Cardiac muscle cell (in vitro differentiated cells and primary cell): ENCODE measurements at regions not wholly inside any gene's neighbourhood (a gene's known extent, or its start where the extent isn't known, plus 50 kb on each side); places are given as distances from the start of the nearest gene placed in this dataset.

Source experiments
- DNase-seq, 2 donors: peaks; one replicate each; pipeline versions ENCODE4 v3.0.0 to v3.0.0-alpha.2; 2010 to 2017; ENCODE audit warnings: low read depth in 1 of 2, low spot score in 1 of 2
- H3K27ac ChIP-seq: fragments of 200-600 bp; sonication (generic); 2 replicates; pipeline ENCODE4 v1.5.1; 2016
- H3K27me3 ChIP-seq: fragments of 200-600 bp; sonication (generic); 2 replicates; pipeline ENCODE4 v1.6.0; 2016; ENCODE audit warnings: control low read depth
- H3K36me3 ChIP-seq: fragments of 200-600 bp; sonication (generic); 2 replicates; pipeline ENCODE4 v1.5.1; 2016; ENCODE audit warnings: control low read depth
- H3K4me1 ChIP-seq: fragments of 200-600 bp; sonication (generic); 2 replicates; pipeline ENCODE4 v1.8.1; 2017; ENCODE audit warnings: low read depth, mild to moderate bottlenecking, mixed run types
- H3K4me3 ChIP-seq: fragments of 200-600 bp; sonication (generic); 2 replicates; pipeline ENCODE4 v1.5.1; 2016; ENCODE audit warnings: mild to moderate bottlenecking
- H3K9me3 ChIP-seq: fragments of 200-600 bp; sonication (generic); 2 replicates; pipeline ENCODE4 v1.5.1; 2017; ENCODE audit warnings: low read depth, mild to moderate bottlenecking, control low read depth
- CTCF ChIP-seq: IDR thresholded peaks from 2 replicates; pipeline ENCODE4 v1.5.1; 2012; ENCODE audit warnings: low read depth, mild to moderate bottlenecking, low read length

GRCh38 chr21:20646431-20647165 is 351.6 kb upstream of the NCAM2 start:
- no peak for TF ChIP-seq CTCF
- no peaks in the 10 kb centered on the region for H3K27me3 ChIP-seq
- H3K9me3 ChIP-seq: no peaks in the 10 kb centered on the region
- H3K36me3 ChIP-seq: no peaks in the 10 kb centered on the region
- no peak overlapping the region for H3K27ac ChIP-seq
- no peaks in the 10 kb centered on the region for H3K4me1 ChIP-seq
- DNase-seq: no peak
- no peak overlapping the region for H3K4me3 ChIP-seq

GRCh38 chr21:20647607-20648006 is 350.6 kb upstream of the NCAM2 start:
- Histone ChIP-seq H3K27ac (no peak overlapping the region), H3K9me3 (no peaks in the 10 kb centered on the region), H3K27me3 (no peaks in the 10 kb centered on the region), H3K4me1 (no peaks in the 10 kb centered on the region), H3K4me3 (no peak overlapping the region), H3K36me3 (no peaks in the 10 kb centered on the region)
- DNase-seq: no peak
- no peak for TF ChIP-seq CTCF

DNA sequence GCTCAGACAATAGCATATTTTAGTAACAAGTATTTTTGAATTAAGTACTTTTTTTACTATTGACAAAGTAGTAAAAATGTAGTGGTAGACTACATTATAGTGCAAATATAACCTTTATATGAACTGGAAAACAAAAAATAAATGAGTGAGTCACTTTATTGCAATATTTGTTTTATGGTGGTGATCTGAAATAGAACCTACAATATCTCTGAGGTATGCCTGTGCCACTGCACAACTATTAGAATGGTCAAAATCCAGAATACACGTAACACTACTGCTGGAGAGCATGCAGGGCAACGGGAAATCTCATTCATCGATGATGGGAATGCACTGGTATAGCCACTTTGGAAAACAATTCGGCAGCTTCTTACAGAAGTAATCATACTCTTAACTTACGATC is 349.0 kb upstream of the NCAM2 start:
- DNase-seq: no peak
- Histone ChIP-seq H3K27me3 (no peaks in the 10 kb centered on the region), H3K4me1 (no peaks in the 10 kb centered on the region), H3K4me3 (no peak overlapping the region), H3K27ac (no peak overlapping the region), H3K36me3 (no peaks in the 10 kb centered on the region), H3K9me3 (no peaks in the 10 kb centered on the region)
- no peak for TF ChIP-seq CTCF

- Histone ChIP-seq H3K4me3 (no peak overlapping the region), H3K4me1 (no peaks in the 10 kb centered on the region), H3K27ac (no peak overlapping the region), H3K9me3 (no peaks in the 10 kb centered on the region), H3K36me3 (no peaks in the 10 kb centered on the region), H3K27me3 (no peaks in the 10 kb centered on the region)
- DNase-seq: no peak
- TF ChIP-seq CTCF: no peak
These were observed 345.4 kb upstream of the NCAM2 start for GRCh38 chr21:20652846-20653245.

DNA sequence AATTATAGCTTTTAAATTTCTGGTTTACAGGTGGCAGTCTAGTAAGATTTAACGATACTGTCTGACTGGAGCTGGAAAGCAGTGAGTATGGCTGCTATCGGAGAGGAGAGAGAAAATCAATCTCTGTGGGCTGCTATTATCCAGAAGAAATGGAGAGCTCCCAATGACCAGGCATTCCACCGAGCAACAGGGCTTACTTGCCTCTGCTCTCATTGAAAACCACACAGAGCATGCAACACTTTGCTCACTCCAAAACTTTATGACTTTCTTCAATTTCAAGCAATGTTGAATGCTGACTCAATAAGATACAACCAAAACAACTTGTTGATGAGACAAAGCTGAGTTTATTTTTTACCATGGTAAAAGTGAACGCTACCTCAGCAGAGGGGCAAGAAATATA is 337.0 kb upstream of the NCAM2 start:
- TF ChIP-seq CTCF: no peak
- Histone ChIP-seq H3K36me3 (no peaks in the 10 kb centered on the region), H3K9me3 (no peaks in the 10 kb centered on the region), H3K4me3 (no peak overlapping the region), H3K27ac (no peak overlapping the region), H3K4me1 (no peaks in the 10 kb centered on the region), H3K27me3 (no peaks in the 10 kb centered on the region)
- DNase-seq: no peak
